Mammary epithelial cell (primary cell): ENCODE measurements at regions not wholly inside any gene's neighbourhood (a gene's known extent, or its start where the extent isn't known, plus 50 kb on each side); places are given as distances from the start of the nearest gene placed in this dataset.

Experiments
- CTCF ChIP-seq, 2 donors: IDR thresholded peaks in 1 of 2; conservative IDR thresholded peaks in 1 of 2; 2 replicates each; pipeline ENCODE4 v1.5.1; 2011 to 2012; ENCODE audit warnings: inconsistent platforms in 2 of 2, low read length in 2 of 2, mild to moderate bottlenecking in 2 of 2, control low read depth in 1 of 2, low read depth in 1 of 2; ENCODE audit not compliant: insufficient read depth in 1 of 2; ENCODE audit errors: extremely low read depth in 1 of 2
- EZH2 ChIP-seq: IDR thresholded peaks from 2 replicates; pipeline ENCODE4 v1.6.1; 2012; ENCODE audit warnings: low read length, inconsistent platforms, borderline replicate concordance

GRCh38 chr4:108361446-108361820 is 192.7 kb upstream of the LEF1 start:
- no peak for TF ChIP-seq CTCF (conservative IDR thresholded peaks at IDR 0.05 in 1 of 2, IDR thresholded peaks at IDR 0.05 in 1 of 2; ENCODE audit: extremely low read depth in 1 of 2, insufficient read depth in 1 of 2, low read depth in 1 of 2, low read length in 2 of 2)
- TF ChIP-seq EZH2: no peak
